GM19463 (cell line): ENCODE measurements at regions not wholly inside any gene's neighbourhood (a gene's known extent, or its start where the extent isn't known, plus 50 kb on each side); places are given as distances from the start of the nearest gene placed in this dataset.

Source experiments
- ATAC-seq: cut with Tn5 transposase; IDR thresholded peaks from one replicate; pipeline ENCODE4 v1.9.1; 2021; ENCODE audit warnings: mild to moderate bottlenecking, moderate library complexity; ENCODE audit not compliant: unreplicated experiment

DNA sequence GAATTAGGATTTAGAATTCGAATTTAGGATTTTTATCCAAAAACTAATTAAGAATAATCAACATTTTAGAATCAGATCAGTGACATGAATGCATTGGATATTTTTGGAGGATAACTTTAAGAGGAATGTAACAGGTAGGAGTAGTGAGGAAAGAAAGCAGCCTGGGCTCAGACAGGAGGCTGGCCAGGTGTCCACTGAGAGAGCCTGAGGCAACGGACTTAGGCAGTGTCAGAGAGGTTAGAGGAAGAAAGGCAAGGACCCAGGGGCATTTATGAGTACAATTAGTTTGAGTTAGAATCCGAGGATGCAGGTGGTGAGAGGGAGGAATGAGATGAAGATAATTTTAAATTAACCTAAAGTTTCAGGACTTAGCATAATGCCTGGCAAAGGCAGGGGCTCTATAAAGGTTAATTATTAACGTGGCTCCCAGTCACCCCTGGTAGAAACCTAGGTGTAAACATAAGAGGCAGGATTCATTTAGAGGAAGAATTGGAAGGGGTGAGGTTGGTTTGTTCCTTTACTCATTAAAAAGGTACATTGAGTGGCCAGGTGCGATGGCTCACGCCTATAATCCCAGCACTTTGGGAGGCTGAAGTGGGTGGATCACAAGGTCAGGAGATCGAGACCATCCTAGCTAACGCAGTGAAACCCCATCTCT lies 507.1 kb downstream of the TMEM182 start:
- ATAC-seq, result no peak

DNA sequence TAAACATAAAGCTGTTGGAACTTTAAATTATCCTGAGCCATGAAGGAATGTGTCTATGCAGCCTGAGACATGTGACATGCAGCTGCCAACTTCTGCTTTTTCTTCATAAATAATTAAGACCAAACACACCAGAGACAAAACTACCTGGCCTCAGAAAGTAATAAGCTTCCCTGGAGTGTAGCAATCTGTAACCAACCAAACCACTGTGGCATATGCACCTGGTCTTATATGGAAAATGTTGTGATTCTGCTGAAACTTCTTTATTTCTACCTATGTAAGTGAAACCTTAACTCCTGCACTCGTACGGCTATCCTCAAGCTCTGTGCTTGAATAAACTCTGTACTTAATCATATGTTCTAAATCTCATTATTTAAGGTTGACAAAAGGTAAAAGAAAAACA lies 515.0 kb downstream of the TMEM182 start:
- peak; percentile 74 for ATAC-seq

DNA sequence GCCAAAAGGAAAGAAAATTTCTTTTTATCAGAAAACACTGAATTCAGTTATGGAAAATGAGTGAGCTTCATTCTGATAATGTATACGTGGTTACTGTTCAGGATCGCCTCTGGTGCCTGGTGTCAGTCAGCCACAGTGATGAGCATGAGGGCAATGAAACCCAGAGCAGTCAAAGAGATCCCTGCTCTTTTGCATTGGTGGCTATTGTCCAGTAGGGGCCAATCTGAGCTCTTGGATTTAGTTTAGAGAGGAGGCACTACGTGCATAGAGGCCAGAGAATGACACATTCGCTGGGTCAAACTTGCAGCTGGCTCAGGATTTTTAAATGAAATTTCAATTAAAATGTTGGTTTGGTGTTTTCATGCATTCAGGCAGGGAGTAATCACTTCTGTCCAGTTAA lies 522.9 kb downstream of the TMEM182 start:
- ATAC-seq, result no peak

DNA sequence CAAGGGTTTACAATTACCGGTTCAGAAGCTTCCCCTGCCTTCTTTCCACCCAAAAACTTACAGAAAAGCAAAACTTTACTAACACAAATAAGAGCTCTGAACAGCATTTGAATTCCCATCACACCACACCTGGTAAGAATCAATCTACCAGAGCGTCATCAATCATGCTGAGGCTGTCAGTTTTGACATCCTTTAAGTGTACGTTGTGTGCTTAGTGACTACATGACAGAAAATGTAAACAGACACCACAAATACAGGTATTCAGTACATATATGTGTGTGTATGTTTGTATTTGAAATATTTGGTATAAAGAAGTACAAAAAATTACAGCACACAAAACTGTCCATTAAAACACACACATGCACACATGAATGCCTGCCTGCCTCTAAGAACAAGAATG lies 523.5 kb downstream of the TMEM182 start:
- ATAC-seq, result no peak

DNA sequence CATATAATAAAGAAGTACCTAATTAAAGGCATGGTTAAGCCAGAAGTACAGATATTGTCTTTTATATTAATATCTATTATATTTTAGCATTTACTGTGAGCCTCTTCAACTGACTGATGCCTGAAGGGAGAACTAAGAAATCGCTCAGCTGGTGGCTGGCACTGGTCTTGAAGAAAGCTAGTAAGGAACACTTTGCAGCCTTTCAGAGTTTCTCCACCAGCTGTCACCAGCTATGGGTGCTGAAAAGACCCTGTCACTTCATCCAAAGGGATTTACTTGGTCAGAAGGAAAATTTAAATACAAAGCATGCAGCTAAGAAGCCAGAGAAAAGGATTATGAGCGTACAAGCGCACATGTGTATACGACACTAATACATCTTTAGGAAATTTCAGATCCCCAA lies 525.9 kb downstream of the TMEM182 start:
- ATAC-seq, result no peak

DNA sequence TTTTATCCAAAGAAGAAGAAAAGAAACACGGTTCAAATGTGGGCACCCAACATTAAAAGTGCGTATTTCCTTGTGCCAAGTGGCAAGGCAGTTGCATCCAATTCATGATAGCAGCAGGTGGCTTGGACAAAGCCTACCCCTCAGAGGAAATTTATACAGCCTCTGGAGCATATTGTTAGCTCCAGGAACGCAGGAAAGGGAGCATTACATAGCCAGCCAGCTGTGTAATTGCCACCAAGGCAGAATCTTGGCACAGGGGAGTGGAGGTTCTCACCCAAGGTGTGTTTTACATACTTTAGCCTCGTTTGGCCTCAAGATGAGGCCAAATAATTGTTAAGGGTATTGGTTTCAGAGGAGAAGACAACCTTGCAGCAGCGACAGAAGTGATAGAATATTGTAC lies 526.9 kb downstream of the TMEM182 start:
- ATAC-seq, result no peak

DNA sequence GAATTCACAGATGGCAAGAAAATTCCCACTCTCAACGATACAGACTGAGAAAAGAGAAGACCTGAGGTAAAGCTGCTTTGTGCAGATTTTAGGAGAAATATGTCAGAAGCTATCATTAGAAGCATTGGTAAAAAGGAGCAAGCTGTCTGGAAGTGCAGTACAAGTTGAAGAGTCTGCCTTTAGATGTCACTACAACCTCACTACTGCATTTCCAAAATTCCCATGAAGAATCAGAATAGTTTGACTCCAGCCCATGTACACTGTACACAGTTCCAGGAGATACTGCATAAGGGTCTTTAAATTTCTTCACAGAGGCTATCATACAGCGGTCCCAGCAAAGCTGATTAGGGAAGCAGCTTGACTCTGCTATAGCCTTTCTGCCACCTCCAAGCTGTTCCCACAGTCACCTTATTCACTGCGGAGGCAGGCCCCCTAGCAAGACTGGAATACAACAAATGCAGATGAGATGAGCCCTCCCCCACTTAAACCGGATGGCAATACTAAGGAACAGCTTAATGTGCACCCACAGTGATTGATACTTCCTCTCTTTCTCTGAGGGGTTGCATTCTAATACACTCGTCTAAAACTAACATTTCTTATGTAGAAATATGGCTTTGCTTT lies 527.4 kb downstream of the TMEM182 start:
- no peak for ATAC-seq

DNA sequence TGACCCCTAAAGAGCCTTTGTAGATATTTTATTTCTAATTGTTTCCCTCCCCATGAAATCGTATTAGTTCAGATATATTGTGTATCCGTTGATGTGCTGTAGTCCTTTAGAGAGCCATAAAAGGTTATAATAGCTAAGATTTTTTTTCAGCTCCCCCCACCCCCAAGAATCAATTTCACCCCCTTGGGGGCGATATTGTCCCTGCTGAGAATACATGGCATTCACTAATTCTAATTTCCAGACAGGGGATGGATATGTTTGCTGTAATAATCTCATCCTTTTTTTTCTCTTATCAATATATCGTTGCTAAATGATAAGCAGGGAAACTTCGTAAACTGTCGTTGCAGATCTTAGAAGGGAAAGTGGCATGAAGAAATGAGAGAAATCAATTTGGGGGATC lies 530.7 kb downstream of the TMEM182 start:
- no peak for ATAC-seq

DNA sequence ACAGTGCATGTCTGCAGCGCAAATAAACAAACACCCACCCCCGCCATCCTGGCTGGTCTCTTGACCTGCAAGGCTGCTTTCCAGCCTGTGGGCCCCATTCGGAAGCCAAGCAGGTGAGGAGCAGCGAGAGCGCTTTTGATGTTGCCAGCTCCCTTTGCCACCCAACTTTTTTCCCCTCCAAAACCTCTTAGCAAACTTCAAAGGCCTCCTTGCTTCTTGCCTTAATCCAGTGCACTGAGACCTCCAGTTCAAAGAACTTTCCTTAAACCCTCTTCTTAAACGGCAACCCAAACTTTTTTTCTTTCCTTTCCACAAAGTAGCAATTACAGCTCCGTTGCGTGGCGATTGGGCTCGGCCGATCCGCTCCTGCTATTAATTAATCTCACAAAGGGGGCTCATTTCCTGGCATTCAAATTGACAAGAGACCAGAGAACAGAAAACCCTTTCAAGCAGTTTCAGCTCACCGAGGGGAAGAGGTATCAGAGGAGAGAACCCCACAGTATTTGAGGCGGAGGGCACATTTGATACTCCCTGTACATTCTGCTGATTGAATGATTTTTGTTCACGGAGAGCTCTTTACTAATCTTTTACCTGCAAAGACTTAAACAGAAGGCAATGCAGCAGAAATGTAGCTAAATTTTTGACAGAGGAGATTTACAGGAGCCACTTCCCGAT lies 531.4 kb downstream of the TMEM182 start:
- ATAC-seq, result no peak

DNA sequence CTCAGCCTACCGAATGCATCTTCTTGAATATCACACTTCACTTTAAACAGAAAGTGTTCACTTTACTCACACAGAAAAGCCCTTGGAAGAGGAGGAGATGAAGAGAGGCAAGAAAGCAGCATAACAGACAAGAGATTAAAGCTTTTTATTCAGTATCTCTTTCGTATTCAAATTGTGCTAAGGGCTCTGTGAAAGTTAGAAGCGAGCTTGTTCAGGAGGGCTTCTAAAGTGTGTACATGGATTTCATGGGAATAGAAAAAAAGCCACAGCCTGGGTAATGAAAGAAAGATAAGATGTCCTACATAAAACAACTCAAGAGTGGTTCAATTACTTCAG lies 531.9 kb downstream of the TMEM182 start:
- no peak for ATAC-seq

DNA sequence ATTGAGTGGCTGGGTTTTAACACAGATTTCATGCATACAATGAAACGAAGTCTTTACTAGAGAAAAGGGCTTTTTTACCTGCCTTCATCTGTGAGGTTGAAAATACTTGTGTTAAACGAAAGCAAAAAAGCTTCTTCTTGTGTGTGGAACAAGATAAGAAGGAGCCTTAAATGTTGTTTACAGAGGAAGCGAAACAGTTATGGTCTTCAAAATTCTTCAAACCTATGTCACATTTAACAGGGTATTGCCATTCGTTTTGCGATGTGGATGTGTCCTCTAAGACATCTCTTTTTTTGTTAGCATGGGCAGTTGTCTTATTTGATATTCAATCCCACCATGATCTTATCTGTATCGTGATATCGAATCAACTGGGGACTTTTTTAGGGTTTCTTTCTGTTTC lies 532.6 kb downstream of the TMEM182 start:
- no peak for ATAC-seq

DNA sequence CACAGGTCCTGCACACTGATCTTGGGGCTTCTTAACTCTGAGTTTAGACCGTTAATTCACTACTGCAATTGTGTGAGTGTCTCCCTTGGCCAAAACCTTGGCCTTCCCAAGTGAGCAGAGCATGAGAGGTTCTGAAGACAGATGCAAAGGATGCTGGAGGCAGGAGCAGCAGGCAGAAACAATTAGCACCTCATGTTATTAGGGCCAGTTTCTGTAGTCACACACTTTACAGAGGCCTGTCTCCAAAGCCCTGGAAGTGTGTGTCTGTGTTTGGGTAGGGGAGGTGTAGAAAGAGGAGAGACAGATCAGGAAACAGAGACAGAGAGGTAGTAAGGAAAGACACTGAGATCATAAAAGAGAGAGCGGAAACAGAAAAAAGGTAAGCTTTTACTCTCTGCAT lies 533.8 kb downstream of the TMEM182 start:
- no peak for ATAC-seq

DNA sequence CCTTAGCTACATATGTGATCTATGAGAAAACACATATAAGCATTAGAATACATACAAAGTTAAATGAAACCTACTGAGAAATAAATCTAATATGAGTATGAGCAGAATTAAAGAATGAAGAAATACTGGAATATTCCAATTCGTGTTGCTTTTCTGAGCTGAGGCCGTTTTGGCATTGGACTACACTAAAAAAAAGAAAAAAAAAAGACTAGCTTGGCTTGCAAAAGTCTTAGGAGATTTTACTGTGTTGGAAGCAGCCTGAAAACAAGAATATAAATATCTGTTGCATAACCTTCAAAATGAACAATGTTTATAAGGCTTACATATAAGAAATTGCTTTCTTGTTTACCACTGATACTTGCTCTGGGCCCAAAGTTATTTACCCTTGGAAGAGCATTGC lies 562.8 kb downstream of the TMEM182 start:
- ATAC-seq, result no peak

DNA sequence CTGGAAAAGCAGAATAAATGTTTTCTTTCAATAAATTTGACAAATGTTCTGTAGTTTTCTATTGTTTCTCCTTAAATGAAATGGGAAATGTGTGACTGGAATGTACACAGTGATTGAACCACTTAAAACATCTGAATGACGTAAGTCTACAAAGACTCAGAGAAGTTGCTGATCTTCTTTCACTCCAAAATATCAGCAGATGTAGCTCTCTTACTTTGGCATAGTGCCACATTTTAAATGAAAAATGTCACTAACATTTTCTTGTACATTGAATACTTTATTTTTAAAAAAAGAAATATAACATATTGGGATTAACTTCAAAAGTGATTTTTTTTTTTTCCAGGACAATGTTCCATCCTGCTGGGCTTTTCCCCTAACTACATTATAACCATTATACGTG lies 565.6 kb downstream of the TMEM182 start:
- ATAC-seq, result no peak

DNA sequence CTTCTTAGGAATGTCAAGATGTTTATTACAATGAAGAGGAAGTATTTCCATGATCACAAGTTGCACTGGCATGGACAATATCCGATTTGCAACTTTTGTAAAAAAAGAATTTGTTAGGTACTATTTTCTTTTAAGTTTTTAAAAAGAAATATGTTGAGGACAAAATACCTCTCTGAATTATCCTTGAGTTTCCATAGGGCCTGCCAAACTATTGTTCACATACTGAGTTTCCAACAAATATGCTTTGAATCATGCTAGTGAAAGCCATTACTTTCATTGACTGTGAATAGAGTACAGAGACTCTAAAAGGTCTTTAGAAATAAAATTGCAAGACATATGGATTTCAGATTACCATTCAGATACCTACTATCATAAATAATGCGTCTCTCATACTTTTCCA lies 566.1 kb downstream of the TMEM182 start:
- no peak for ATAC-seq

DNA sequence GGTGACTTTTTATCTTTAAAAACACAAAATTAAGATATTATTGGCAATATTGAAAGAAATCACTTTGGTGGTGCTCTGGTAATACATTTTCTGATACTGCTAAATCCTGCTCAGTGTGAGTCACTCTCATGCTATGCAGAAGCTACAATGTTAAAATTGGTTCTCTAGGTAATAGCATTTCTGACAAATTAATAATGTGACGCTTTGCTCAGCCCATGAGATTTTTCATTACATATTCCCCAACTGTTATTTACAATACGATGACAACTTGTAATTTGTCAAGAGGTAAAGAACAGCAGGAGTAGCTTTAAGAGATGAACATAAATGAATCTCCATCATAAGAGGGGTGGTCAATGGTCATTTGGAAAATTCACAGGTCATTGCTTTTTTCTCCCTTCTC lies 573.6 kb downstream of the TMEM182 start:
- no peak for ATAC-seq

DNA sequence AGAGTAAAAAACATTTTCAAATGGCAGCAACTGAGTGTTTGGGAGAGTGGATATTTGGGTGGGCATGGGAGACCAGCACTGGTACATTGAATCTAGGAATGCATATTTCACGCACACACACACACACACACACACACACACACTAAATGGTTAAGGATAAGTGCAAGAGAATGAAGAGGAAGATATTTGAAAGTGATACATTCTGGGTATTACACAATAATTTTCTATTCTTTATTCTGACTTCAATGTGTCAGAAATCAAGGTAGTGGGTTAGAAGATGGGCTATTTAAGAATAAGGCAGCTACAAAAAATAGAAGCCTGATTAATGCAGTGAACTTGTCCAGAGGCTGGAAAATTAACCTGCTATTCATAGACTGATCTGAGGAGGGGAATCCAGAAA lies 577.0 kb downstream of the TMEM182 start:
- no peak for ATAC-seq

DNA sequence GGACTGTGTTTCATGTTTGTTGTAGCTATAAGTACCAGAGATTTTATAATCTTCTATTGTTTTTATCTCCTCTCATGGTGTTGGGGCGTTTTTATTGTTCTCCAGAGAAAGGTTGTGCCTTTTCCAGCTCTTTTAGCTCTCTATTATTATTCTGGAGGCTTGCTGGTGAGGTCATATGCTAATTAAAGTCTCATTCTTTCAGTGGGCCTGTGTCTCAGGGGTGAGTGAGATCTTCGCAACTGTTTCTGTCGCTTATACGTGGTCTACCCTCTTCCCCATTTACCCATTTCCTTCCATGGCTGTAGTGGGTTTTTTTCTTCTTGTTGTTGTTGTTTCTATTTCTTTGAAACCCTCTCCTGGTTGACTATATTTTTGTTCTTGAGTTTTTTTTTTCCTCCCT lies 584.9 kb downstream of the TMEM182 start:
- ATAC-seq, result no peak

DNA sequence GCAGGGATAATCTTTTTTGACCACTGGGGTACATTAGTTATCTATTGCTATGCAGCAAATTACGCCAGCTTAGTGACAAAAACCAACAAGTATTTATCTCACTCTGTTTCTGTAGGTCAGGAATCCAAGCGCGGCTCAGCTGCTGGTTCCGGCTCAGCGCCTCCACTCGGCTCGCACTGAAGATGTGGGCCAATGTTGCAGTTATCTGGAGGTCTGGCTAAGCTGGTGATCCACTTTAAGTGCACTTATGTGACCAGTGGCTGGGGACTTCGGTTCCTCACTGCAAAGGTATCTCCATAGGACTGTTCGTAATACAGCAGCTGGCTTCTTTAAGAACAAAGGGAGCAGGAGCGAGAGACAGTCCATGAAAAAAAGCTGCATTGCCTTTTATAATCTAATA lies 591.9 kb downstream of the TMEM182 start:
- no peak for ATAC-seq

DNA sequence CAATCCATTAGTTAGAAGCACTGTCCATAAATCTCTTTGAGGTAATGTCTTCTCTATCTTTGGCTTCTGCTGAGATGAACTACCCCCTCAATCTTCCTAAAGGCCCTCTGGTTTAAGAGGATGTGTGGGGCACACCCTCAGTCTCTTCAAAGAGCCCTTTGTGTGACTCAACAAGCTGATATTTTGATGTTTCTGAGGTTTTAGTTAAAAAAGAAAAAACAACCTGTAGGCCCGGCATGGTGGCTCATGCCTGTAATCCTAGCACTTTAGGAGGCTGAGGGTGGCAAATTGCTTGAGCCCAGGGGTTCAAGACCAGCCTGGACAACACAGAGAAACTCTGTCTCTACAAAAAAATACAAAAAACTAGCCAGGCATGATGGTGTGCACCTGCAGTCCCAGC lies 593.5 kb downstream of the TMEM182 start:
- ATAC-seq, result no peak

DNA sequence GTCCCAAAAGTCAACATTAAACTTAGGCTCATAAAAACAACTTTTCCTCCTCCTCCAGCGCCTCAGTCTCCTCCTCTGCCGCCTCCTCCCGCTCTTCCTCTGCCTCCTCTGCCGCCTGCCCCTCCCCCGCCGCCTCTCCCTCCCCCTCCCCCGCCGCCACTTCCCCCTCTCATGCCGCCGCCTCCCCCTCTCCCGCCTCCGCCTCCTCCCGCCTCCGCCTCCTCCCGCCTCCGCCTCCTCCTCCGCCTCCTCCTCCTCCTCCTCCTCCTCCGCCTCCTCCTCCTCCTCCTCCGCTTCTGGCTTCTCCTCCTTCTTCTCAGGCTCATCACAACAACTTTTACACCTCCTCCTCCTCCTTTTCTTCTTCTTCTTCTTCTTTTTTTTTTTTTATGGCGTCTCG lies 599.9 kb downstream of the TMEM182 start:
- ATAC-seq, result no peak

DNA sequence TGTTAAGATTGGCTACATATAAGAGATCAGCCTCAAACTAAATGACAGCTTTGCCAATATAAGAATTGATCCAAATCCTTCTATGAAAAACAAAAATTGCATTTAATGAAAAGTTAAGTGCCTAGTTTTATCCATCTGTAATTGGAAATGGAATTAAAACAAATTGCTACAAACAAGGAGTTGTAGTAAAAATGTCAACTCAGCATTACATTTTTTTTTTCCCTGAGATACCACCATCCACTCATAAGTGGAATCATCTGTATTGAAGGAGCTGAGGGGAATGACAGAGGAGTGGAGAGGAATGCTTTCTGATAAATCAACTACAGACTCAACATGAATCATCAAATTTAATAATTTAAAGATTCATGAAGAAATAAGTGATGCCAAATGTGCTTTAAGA lies 601.8 kb downstream of the TMEM182 start:
- ATAC-seq, result no peak

DNA sequence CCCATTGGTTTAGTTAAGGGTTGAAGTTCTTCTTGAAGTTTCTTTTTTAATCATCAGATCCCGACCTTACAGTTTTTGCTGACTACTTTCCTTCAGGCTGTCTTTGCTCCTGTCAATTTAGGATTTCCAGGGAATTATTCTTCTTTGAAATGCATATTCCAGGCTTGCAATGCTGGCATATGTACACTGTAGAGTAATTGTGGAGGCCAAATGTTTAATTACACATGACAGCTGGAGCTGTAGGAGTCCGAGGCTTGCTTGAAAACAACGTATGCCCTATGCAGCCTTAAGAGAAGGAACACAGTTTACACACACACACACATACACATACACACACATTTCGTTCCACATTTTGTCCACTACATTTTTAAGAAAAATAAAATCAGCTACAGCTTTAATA lies 602.3 kb downstream of the TMEM182 start:
- ATAC-seq, result no peak
